GM12864 (cell line): ENCODE measurements at regions not wholly inside any gene's neighbourhood (a gene's known extent, or its start where the extent isn't known, plus 50 kb on each side); places are given as distances from the start of the nearest gene placed in this dataset.

Source experiments
- DNase-seq: peaks from one replicate; pipeline ENCODE4 v3.0.0-alpha.2; 2011; ENCODE audit warnings: low read depth
- H3K4me3 ChIP-seq: 2 replicates; pipeline ENCODE4 v1.5.1; 2011; ENCODE audit warnings: mild to moderate bottlenecking, low read depth, low read length, control low read depth
- CTCF ChIP-seq: IDR thresholded peaks from 2 replicates; pipeline ENCODE4 v1.5.1; 2011; ENCODE audit warnings: low read depth, mild to moderate bottlenecking, moderate library complexity, low read length, control low read depth, inconsistent platforms; ENCODE audit errors: missing control alignments

- DNase-seq, result no peak
- no peak for TF ChIP-seq CTCF
- H3K4me3 ChIP-seq, result no peak overlapping the region
Measured at GRCh38 chr10:52627279-52627678, 145.3 kb downstream of the MBL2 start.

- H3K4me3 ChIP-seq, result no peak overlapping the region
- DNase-seq, result no peak
- TF ChIP-seq CTCF, result no peak
Measured at GRCh38 chr10:52631146-52631545, 141.4 kb downstream of the MBL2 start.

- no peak for TF ChIP-seq CTCF
- no peak for DNase-seq
- no peak overlapping the region for H3K4me3 ChIP-seq
Measured at GRCh38 chr10:52631648-52632047, 140.9 kb downstream of the MBL2 start.

GRCh38 chr10:52632591-52632990 lies 140.0 kb downstream of the MBL2 start:
- H3K4me3 ChIP-seq, result no peak overlapping the region
- TF ChIP-seq CTCF, result no peak
- no peak for DNase-seq

- H3K4me3 ChIP-seq, result no peak overlapping the region
- DNase-seq, result no peak
- no peak for TF ChIP-seq CTCF
Measured at GRCh38 chr10:52633266-52633665, 139.3 kb downstream of the MBL2 start.

GRCh38 chr10:52635651-52636050 lies 136.9 kb downstream of the MBL2 start:
- no peak for TF ChIP-seq CTCF
- DNase-seq, result no peak
- no peak overlapping the region for H3K4me3 ChIP-seq

GRCh38 chr10:52636874-52637273 lies 135.7 kb downstream of the MBL2 start:
- no peak overlapping the region for H3K4me3 ChIP-seq
- no peak for DNase-seq
- no peak for TF ChIP-seq CTCF
